OCI-LY7 (cell line): ENCODE measurements at regions not wholly inside any gene's neighbourhood (a gene's known extent, or its start where the extent isn't known, plus 50 kb on each side); places are given as distances from the start of the nearest gene placed in this dataset.

Experiments
- EZH2phosphoT487 ChIP-seq: fragments of 200-600 bp; sonication (generic); IDR thresholded peaks from 2 replicates; pipeline ENCODE4 v1.6.1; 2018; ENCODE audit warnings: low read depth, borderline replicate concordance, mild to moderate bottlenecking, mixed run types, antibody characterized with exemption, low read length, moderate library complexity, mixed read lengths
- TF ChIP-seq, protein P1 (sequence below): fragments of 200-600 bp; sonication (generic); conservative IDR thresholded peaks from 2 replicates; pipeline ENCODE4 v1.5.1; 2014; ENCODE audit warnings: mild to moderate bottlenecking, antibody characterized with exemption, low read length, moderate library complexity, mixed read lengths

DNA sequence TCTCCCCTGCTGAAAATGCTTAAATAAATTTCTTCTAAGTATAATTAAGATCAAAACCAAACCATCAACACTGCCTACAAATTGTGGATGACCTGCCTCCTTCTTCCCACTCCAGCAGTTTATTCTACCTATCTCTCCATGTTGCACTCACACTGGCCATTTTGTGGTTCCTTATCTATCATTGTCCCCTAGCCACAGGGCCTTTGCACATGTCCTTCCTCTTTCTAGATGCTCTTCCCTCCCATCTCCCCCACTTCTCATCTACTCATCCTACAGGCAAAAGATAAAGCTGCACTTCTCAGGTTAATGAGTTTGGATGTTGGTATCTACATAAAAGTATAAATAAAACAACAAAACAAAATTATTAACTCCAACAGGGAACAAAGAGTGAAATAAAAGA lies 70.6 kb upstream of the CCNG1 start:
- TF ChIP-seq, protein P1, sequence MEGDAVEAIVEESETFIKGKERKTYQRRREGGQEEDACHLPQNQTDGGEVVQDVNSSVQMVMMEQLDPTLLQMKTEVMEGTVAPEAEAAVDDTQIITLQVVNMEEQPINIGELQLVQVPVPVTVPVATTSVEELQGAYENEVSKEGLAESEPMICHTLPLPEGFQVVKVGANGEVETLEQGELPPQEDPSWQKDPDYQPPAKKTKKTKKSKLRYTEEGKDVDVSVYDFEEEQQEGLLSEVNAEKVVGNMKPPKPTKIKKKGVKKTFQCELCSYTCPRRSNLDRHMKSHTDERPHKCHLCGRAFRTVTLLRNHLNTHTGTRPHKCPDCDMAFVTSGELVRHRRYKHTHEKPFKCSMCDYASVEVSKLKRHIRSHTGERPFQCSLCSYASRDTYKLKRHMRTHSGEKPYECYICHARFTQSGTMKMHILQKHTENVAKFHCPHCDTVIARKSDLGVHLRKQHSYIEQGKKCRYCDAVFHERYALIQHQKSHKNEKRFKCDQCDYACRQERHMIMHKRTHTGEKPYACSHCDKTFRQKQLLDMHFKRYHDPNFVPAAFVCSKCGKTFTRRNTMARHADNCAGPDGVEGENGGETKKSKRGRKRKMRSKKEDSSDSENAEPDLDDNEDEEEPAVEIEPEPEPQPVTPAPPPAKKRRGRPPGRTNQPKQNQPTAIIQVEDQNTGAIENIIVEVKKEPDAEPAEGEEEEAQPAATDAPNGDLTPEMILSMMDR: no peak
- no peak for TF ChIP-seq EZH2phosphoT487
